GM23338 (cell line): ENCODE measurements at regions not wholly inside any gene's neighbourhood (a gene's known extent, or its start where the extent isn't known, plus 50 kb on each side); places are given as distances from the start of the nearest gene placed in this dataset.

Experiments used
- CREB1 ChIP-seq: fragments of 250-450 bp; sonication (Bioruptor Pico); IDR thresholded peaks from 2 replicates; pipeline ENCODE4 v1.5.0; 2020; ENCODE audit warnings: low read depth, mild to moderate bottlenecking, moderate library complexity
- CTCF ChIP-seq, 2 experiments: fragments of 200-600 bp in 1 of 2; sonication (generic) in 1 of 2; conservative IDR thresholded peaks; 2 replicates each; pipeline versions ENCODE4 v1.5.1 to v1.6.1; 2016 to 2017; ENCODE audit warnings: antibody characterized with exemption in 2 of 2, low read depth in 2 of 2, mild to moderate bottlenecking in 2 of 2, moderate library complexity in 1 of 2

- TF ChIP-seq CREB1 (CRISPR knock-in tag): no peak
- no peak for TF ChIP-seq CTCF (conservative IDR thresholded peaks at IDR 0.05; ENCODE audit: low read depth in 2 of 2)
These were observed 334.2 kb upstream of the MDFIC2 start for GRCh38 chr3:70646635-70647034.
